HG03354 (cell line): ENCODE measurements at regions not wholly inside any gene's neighbourhood (a gene's known extent, or its start where the extent isn't known, plus 50 kb on each side); places are given as distances from the start of the nearest gene placed in this dataset.

Source experiments
- ATAC-seq: cut with Tn5 transposase; IDR thresholded peaks from one replicate; pipeline ENCODE4 v1.9.1; 2021; ENCODE audit warnings: mild to moderate bottlenecking; ENCODE audit not compliant: unreplicated experiment, poor library complexity, severe bottlenecking

- no peak for ATAC-seq
Measured at GRCh38 chr5:161051920-161052500, 200.0 kb upstream of the ATP10B start.

- ATAC-seq = no peak
Measured at GRCh38 chr5:161047024-161047423, 195.0 kb upstream of the ATP10B start.

- no peak for ATAC-seq
Measured at GRCh38 chr5:161042862-161043261, 190.9 kb upstream of the ATP10B start.

- no peak for ATAC-seq
Measured at GRCh38 chr5:161042443-161042842, 190.4 kb upstream of the ATP10B start.

- no peak for ATAC-seq
Measured at GRCh38 chr5:161040818-161041217, 188.8 kb upstream of the ATP10B start.

GRCh38 chr5:161036296-161036695, 184.3 kb upstream of the ATP10B start:
- no peak for ATAC-seq

- ATAC-seq = no peak
Measured at GRCh38 chr5:161034451-161034850, 182.4 kb upstream of the ATP10B start.

- no peak for ATAC-seq
Measured at GRCh38 chr5:161030229-161030628, 178.2 kb upstream of the ATP10B start.

GRCh38 chr5:161027763-161028162, 175.8 kb upstream of the ATP10B start:
- ATAC-seq = no peak

GRCh38 chr5:161023551-161023950, 171.5 kb upstream of the ATP10B start:
- ATAC-seq = no peak

- ATAC-seq = no peak
Measured at GRCh38 chr5:161022151-161022550, 170.1 kb upstream of the ATP10B start.

- no peak for ATAC-seq
Measured at GRCh38 chr5:161009817-161010216, 157.8 kb upstream of the ATP10B start.

GRCh38 chr5:161009194-161009593, 157.2 kb upstream of the ATP10B start:
- ATAC-seq = no peak

- ATAC-seq = no peak
Measured at GRCh38 chr5:161007879-161008278, 155.9 kb upstream of the ATP10B start.

- ATAC-seq = no peak
Measured at GRCh38 chr5:161002571-161003074, 150.6 kb upstream of the ATP10B start.

GRCh38 chr5:161001604-161002003, 149.6 kb upstream of the ATP10B start:
- ATAC-seq = peak; percentile 87

- ATAC-seq = peak; percentile 67
Measured at GRCh38 chr5:161001142-161001541, 149.1 kb upstream of the ATP10B start.

- no peak for ATAC-seq
Measured at GRCh38 chr5:160991205-160991604, 139.2 kb upstream of the ATP10B start.

- no peak for ATAC-seq
Measured at GRCh38 chr5:160979385-160979784, 127.4 kb upstream of the ATP10B start.

- no peak for ATAC-seq
Measured at GRCh38 chr5:160978944-160979343, 126.9 kb upstream of the ATP10B start.

- no peak for ATAC-seq
Measured at GRCh38 chr5:160976181-160976580, 124.2 kb upstream of the ATP10B start.

- peak; percentile 58 for ATAC-seq
Measured at GRCh38 chr5:160970605-160971191, 118.7 kb upstream of the ATP10B start.
